Stimulated activated CD4-positive, alpha-beta T cell treated with anti-CD3 and anti-CD28 coated beads, TNF-alpha, amount 100 ng/mL, for 24 hours (primary cell): ENCODE measurements at regions not wholly inside any gene's neighbourhood (a gene's known extent, or its start where the extent isn't known, plus 50 kb on each side); places are given as distances from the start of the nearest gene placed in this dataset.

Experiments used
- DNase-seq, 3 experiments: peaks; one replicate each; pipeline ENCODE4 v3.0.0-alpha.2; 2020; ENCODE audit warnings: low read depth in 3 of 3

DNA sequence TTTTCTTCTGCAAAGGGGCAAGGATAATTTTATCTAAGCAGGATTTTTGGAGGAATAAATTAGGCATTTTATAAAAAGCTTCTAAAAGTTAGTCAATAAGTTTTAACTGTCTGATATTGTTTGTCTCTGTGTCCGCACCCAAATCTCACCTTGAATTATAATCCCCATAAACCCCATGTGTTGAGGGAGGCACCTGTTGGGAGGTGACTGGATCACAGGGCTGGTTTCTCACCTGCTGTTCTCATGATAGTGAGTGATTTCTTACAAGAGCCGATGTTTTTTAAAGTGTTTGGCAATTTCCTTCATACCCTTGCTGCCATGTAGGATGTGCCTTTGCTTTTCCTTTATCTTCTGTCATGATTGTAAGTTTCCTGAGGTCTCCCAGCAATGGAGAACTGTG, 481.4 kb downstream of the GBA3 start:
- DNase-seq = no peak

DNA sequence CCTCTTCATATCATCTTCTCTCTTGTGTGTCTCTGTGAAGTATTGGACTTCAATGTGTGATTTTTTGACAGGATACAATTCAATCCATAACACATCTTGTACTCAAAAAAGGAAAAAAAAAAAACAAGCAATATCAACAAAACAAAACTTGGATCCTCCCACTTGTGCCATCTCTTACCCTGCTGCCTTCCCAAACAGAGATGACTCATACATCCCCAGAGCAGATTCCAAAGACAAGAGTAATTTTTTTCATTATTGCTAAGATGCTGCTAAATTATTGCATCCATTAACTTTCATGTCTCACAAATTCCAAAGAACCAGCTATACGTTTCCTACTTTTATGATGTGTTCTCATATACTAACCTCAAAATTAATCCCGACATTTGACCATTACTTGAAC, 479.2 kb downstream of the GBA3 start:
- no peak for DNase-seq

DNA sequence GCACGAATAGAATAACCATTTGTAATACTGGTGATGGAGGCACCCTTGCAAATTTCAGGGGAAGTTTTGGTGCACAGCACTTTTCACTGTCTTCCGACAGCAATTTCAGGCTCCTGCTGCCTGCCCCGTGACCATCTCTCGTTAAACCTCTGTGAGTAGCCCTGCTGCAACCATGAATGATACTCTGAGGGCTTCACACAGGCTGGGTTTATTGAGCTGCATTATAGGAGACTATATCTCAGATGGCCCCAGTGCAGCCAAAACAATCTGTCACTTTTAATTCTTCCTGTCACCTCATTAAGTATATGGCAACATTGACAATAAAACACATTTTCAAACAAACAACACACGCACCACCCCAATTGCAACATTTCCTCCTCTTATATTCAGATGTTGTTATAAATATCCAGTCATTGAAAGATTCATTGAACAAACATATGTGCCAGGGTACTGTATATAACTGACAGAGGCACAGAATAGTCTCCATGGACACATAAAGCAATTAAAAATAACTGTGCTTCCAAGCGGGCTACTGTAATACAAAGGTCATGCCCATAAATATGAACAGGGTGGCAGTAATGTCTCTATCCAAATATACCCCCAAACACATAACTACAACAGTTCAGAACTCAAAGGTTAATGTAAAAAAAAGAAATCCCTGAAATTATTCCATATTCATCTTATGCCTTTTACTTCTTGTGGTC, 477.0 kb downstream of the GBA3 start:
- DNase-seq = no peak

- DNase-seq = no peak
Observed at GRCh38 chr4:23166919-23167318, 474.2 kb downstream of the GBA3 start.

DNA sequence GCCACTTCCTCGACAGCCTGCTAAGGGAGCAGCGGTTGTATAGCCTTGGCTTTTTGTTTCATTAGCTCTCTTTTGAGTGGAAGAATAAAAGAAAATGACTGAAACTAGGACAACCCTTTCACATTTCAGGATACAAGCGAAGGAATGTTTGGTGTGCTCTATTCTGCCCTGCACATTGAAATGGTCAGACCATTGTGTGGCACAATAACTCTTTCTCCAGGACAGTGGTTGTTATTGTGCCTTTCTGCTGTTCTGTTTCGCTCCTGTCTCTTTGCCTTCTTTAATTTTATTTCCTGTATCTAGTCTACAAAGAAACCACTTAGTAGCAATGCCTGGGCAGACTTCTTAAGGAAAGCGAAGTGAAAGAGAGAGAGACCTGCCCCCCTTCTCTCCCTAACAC, 473.7 kb downstream of the GBA3 start:
- DNase-seq = no peak

DNA sequence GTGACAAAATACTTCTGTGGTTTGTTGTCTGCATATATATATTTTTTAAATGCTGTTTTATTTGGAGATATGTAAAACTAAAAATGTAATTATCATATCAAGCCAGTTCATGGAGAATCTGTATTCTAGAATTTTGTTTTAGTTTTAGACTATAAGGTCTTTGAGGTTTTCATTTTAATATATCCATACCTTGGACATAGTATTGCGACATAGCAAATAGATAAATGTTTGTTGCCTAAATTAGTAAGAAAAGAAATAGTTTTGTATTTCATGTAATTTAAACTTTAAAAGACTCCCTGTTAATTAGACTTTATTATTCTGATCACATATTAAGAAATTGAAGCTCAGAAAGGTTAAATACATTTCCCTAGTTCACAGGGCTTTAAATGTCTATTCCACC, 472.9 kb downstream of the GBA3 start:
- no peak for DNase-seq

DNA sequence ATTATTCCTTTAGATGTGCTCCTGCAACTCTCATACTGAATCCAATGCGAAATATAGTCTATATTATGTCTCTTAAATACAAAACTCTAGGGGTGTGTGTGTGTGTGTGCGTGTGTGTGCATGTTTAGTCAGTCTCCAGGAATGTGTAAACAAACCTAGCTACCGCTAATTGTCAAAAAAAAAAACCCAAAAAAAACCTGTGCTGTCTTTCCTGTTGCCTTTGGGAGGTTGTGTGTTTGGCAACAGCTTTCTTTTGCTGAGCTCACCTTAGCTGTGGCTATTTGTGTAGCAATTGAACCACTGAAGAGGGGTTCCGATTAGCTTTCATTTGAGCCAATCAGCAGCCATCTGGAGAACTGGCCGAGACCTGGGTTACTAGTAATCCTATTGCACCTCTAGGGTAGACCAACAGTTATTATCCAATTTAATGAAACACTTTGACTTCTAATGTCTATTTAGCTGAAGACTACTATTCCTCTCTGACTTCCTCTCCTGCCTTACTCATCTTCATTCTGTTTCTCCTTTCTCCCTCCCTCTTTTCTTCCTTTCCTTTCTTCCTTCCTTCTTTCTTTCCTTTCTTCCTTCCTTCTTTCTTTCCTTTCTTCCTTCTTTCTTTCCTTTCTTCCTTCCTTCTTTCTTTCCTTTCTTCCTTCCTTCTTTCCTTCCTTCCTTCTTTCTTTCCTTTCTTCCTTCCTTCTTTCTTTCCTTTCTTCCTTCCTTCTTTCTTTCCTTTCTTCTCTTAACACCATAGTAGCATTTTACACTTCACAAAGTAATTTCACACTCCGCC, 471.1 kb downstream of the GBA3 start:
- DNase-seq = no peak

GRCh38 chr4:23162275-23162674, 469.5 kb downstream of the GBA3 start:
- DNase-seq = no peak

GRCh38 chr4:23161787-23162186, 469.1 kb downstream of the GBA3 start:
- DNase-seq = no peak

- no peak for DNase-seq
Observed at GRCh38 chr4:23153076-23153475, 460.3 kb downstream of the GBA3 start.

GRCh38 chr4:23149815-23150214, 457.1 kb downstream of the GBA3 start:
- DNase-seq = no peak

GRCh38 chr4:23144707-23145106, 452.0 kb downstream of the GBA3 start:
- DNase-seq = no peak

- no peak for DNase-seq
Observed at GRCh38 chr4:23135792-23136645, 443.3 kb downstream of the GBA3 start.

- DNase-seq = no peak
Observed at GRCh38 chr4:23134331-23134730, 441.6 kb downstream of the GBA3 start.

- no peak for DNase-seq
Observed at GRCh38 chr4:23130845-23131244, 438.1 kb downstream of the GBA3 start.

DNA sequence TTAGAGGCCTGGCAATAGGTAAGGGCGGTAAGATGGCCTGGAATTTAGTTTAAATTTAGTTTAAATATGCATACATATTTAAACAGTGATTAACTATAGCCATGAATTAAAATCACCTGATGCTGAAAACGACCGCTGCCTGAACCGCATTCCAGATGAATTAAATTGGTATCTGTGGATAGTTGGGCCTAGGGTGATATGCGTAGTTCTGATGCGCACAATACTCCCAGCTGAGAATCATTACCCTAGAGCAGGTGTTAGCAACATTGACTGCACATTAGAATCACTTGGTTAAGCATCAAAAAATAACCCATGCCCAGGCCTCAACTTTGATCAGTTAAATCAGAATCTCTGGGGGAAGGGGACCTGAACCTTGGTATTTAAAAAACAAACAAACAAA, 432.4 kb downstream of the GBA3 start:
- DNase-seq = no peak

DNA sequence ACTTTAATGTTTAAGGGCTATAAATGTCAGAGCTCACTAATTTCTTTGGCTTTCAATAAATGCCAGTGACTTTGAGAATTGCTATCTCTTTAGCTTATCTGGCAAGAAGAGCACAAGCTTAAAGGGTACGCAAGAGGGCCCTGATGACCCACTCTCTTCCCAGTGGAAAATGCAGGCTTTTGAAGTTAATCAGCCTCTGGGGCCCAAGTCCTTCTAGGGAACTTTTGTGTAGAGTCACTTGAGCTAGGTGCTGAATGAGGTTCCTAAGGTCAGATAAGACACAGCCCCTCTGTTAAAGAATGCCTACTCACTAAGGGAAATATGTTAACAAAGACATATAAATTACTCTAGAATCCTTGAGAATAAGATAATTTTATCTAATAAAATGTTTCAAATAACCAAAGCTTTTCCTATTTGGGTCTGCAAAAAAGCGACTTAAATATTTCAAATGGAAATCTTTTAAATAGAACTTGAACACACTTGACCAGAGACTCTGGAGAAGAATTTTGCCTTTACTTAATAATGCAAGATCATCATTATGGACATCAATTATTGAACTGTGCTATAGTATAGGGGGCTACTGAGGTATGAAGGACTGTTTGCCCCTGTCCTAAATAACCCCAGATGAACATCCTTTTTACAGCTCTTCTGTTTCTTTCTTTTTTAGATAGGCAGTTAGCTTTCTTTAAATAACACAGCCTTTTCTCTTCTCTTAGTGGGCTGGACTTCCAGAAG, 430.1 kb downstream of the GBA3 start:
- DNase-seq = no peak

GRCh38 chr4:23120374-23120773, 427.6 kb downstream of the GBA3 start:
- DNase-seq = no peak

DNA sequence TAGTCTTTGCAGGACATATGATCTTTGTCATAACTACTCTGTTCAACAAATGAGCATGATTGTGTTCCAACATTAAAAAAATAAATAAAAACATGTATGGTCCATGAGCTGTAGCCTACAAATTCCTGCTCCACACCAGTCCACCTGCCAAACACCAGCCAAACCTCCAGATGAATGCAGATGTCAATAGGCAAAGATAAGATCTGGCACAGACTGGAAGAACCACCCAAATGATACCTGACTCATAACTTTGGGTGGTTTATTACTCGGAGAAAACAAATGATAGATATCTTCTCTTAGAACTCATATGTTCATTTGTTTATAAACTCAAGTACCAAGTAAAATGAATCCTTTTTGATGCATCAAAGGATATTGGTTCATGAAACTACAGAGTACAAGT, 425.1 kb downstream of the GBA3 start:
- no peak for DNase-seq

DNA sequence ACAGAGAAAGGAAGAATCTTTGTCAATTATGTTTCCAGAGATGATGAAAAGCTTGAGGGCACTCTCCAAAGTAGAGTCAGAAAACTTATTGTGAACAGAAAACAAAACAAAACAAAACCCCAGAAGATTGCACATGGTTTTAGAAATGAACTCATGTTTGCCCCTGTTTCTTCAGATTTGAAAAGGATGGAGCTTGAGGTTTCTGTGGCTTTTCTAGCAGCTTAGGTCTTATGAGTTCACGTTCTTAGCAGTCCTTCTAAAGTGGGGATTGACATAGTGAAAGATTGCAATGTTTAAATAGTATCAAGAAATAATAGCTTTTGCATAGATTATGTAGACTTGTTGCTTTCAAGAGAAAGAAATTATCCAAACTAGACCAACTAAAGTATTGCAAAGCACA, 421.8 kb downstream of the GBA3 start:
- DNase-seq = no peak

DNA sequence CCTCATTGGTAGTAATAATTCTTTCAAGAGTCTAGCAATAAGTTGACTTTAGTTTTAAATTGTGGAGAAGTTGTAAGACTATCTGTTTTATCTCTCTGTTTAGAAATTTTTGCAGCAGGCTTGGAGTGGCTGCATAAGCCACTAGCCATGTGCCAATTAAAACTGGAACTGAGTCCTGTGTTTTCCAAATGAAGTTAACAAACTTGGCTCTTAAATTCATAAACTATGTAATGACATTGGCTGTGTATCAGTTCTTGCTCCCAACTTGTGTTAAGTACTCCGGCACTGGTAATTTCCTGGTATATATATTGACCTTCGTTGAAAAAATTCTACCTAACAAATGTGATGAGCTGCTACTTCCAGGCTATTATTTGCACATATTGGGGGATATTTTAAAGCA, 420.4 kb downstream of the GBA3 start:
- DNase-seq = no peak

GRCh38 chr4:23106516-23106915, 413.8 kb downstream of the GBA3 start:
- DNase-seq = no peak
